Body of pancreas (tissue), 4 donors: ENCODE measurements at regions not wholly inside any gene's neighbourhood (a gene's known extent, or its start where the extent isn't known, plus 50 kb on each side); places are given as distances from the start of the nearest gene placed in this dataset.

Experiments used
- ATAC-seq: fragments of 150-250 bp; one replicate; pipeline ENCODE4 v1.9.1; 2016
- DNase-seq, 4 donors: peaks; one replicate each; pipeline ENCODE4 v3.0.0-alpha.2; 2019
- H3K27ac ChIP-seq, 4 donors: fragments of 200-600 bp; sonication (generic); 1 replicate in 3 of 4; 2 replicates in 1 of 4; pipeline versions ENCODE4 v1.5.1 to v1.6.1; 2016 to 2019; ENCODE audit warnings: mild to moderate bottlenecking in 1 of 4, mixed read lengths in 1 of 4, moderate library complexity in 1 of 4
- H3K27me3 ChIP-seq, 2 donors: fragments of 200-600 bp; sonication (generic); one replicate each; pipeline ENCODE4 v1.6.0; 2016; ENCODE audit warnings: mild to moderate bottlenecking in 1 of 2
- H3K36me3 ChIP-seq, 2 donors: fragments of 200-600 bp; sonication (generic); replicated peaks in 1 of 2; 2 replicates each; pipeline ENCODE4 v1.5.1; 2016; ENCODE audit warnings: low read depth in 2 of 2; ENCODE audit not compliant: insufficient read depth in 1 of 2
- H3K4me1 ChIP-seq: fragments of 200-600 bp; sonication (generic); one replicate; pipeline ENCODE4 v1.6.0; 2016
- H3K4me3 ChIP-seq, 2 donors: fragments of 200-600 bp; sonication (generic); 1 replicate in 1 of 2; 2 replicates in 1 of 2; pipeline ENCODE4 v1.5.1; 2016 to 2019
- H3K9me3 ChIP-seq, 3 donors: fragments of 200-600 bp; sonication (generic); 1 replicate in 2 of 3; 2 replicates in 1 of 3; pipeline ENCODE4 v1.5.1; 2016
- CTCF ChIP-seq, 7 experiments: fragments of 450-650 bp in 4 of 7; fragments of 200-600 bp in 3 of 7; sonication (generic) in 3 of 7; IDR thresholded peaks; one replicate each; pipeline ENCODE4 v1.5.1; 2016 to 2019; ENCODE audit warnings: antibody characterized with exemption in 7 of 7
- POLR2A ChIP-seq, 3 donors: fragments of 450-650 bp; IDR thresholded peaks; one replicate each; pipeline ENCODE4 v1.6.1; 2016; ENCODE audit warnings: antibody characterized with exemption in 3 of 3, mild to moderate bottlenecking in 2 of 3
- WGBS, 2 donors: methylation state at CpG; one replicate each; pipeline ENCODE4 v1.1.5; 2017; 5-methylcytosine and 5-hydroxymethylcytosine counted together
- intact Hi-C: fragments of 100-400 bp; cut with DNase I; formaldehyde crosslinking; loops from one replicate; pipeline ENCODE4 v1.15.1; 2023

GRCh38 chr9:13878241-13878711 lies 435.7 kb downstream of the NFIB start:
- H3K4me1 ChIP-seq: no peaks in the 10 kb centered on the region
- H3K27me3 ChIP-seq: no peaks in the 10 kb centered on the region
- H3K27ac ChIP-seq: no peak overlapping the region
- H3K36me3 ChIP-seq: no peaks in the 10 kb centered on the region
- no peak overlapping the region for H3K4me3 ChIP-seq
- DNase-seq: no peak
- no peak for TF ChIP-seq CTCF (IDR thresholded peaks at IDR 0.05)
- no peak for TF ChIP-seq POLR2A (IDR thresholded peaks at IDR 0.05)
- H3K9me3 ChIP-seq: no peaks in the 10 kb centered on the region
- ATAC-seq: no peak
- intact Hi-C loops: no loop called here
- WGBS, 2 donors: 69 to 70% methylated on average over 3 of the region's 3 CpGs

GRCh38 chr9:13876741-13877140 lies 437.2 kb downstream of the NFIB start:
- no peak overlapping the region for H3K4me3 ChIP-seq
- H3K27ac ChIP-seq: no peak overlapping the region
- 53 to 66% methylated on average over 1 of the region's 1 CpG for whole genome bisulfite sequencing, 2 donors
- no peaks in the 10 kb centered on the region for H3K36me3 ChIP-seq
- ATAC-seq: no peak
- H3K9me3 ChIP-seq: no peaks in the 10 kb centered on the region
- no peaks in the 10 kb centered on the region for H3K4me1 ChIP-seq
- no peak for DNase-seq
- no peak for TF ChIP-seq CTCF (IDR thresholded peaks at IDR 0.05)
- TF ChIP-seq POLR2A (IDR thresholded peaks at IDR 0.05): no peak
- intact Hi-C loops: no loop called here
- H3K27me3 ChIP-seq: no peaks in the 10 kb centered on the region

GRCh38 chr9:13873203-13873602 lies 440.7 kb downstream of the NFIB start:
- Histone ChIP-seq H3K4me1 (no peaks in the 10 kb centered on the region), H3K36me3 (no peaks in the 10 kb centered on the region), H3K27me3 (no peaks in the 10 kb centered on the region), H3K27ac (no peak overlapping the region), H3K4me3 (no peak overlapping the region), H3K9me3 (no peaks in the 10 kb centered on the region)
- ATAC-seq: no peak
- no peak for TF ChIP-seq POLR2A (IDR thresholded peaks at IDR 0.05)
- TF ChIP-seq CTCF (IDR thresholded peaks at IDR 0.05): no peak
- DNase-seq: no peak
- whole genome bisulfite sequencing, 2 donors: 91 to 92% methylated on average over 3 of the region's 3 CpGs
- intact Hi-C loops: no loop called here

- WGBS, 2 donors: 70 to 74% methylated on average over 4 of the region's 4 CpGs
- Histone ChIP-seq H3K36me3 (no peaks in the 10 kb centered on the region), H3K9me3 (no peaks in the 10 kb centered on the region), H3K4me3 (no peak overlapping the region), H3K27ac (no peak overlapping the region), H3K4me1 (no peaks in the 10 kb centered on the region), H3K27me3 (no peaks in the 10 kb centered on the region)
- no peak for TF ChIP-seq CTCF (IDR thresholded peaks at IDR 0.05)
- no peak for TF ChIP-seq POLR2A (IDR thresholded peaks at IDR 0.05)
- intact Hi-C loops: no loop called here
- DNase-seq (no peak), ATAC-seq (no peak)
Measured at GRCh38 chr9:13868336-13868735, 445.6 kb downstream of the NFIB start.

- H3K4me3 ChIP-seq: no peak overlapping the region
- ATAC-seq: no peak
- H3K9me3 ChIP-seq: no peaks in the 10 kb centered on the region
- no peaks in the 10 kb centered on the region for H3K36me3 ChIP-seq
- no peak overlapping the region for H3K27ac ChIP-seq
- H3K27me3 ChIP-seq: no peaks in the 10 kb centered on the region
- H3K4me1 ChIP-seq: no peaks in the 10 kb centered on the region
- TF ChIP-seq CTCF (IDR thresholded peaks at IDR 0.05) (no peak), POLR2A (IDR thresholded peaks at IDR 0.05) (no peak)
- no peak for DNase-seq
- intact Hi-C loops: no loop called here
- 31 to 51% methylated on average over 1 of the region's 1 CpG for WGBS, 2 donors
Measured at GRCh38 chr9:13865869-13866268, 448.1 kb downstream of the NFIB start.
